ENCODE measurements at regions not wholly inside any gene's neighbourhood (a gene's known extent, or its start where the extent isn't known, plus 50 kb on each side); places are given as distances from the start of the nearest gene placed in this dataset.

DNA sequence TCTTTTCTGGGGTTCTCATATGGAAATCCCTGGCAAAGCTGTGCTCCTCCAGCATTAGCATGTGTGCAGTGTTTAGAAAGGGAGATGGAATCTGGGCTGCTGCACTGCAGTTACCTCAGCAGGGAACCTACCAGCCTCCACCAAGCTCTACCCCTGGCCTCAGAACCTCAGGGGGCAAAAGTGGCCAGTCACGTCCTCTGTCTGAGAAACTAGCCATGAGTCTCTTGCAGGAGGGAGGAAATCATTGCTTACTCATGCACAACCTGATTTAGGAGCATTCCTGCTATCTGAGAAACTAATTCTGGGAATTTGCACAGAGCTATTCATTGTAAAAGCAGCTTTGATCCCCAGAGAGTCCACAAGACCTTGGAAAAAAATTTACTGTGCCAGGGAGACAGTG, 80.6 kb upstream of the IPO9 start:
- TF ChIP-seq, protein P1, sequence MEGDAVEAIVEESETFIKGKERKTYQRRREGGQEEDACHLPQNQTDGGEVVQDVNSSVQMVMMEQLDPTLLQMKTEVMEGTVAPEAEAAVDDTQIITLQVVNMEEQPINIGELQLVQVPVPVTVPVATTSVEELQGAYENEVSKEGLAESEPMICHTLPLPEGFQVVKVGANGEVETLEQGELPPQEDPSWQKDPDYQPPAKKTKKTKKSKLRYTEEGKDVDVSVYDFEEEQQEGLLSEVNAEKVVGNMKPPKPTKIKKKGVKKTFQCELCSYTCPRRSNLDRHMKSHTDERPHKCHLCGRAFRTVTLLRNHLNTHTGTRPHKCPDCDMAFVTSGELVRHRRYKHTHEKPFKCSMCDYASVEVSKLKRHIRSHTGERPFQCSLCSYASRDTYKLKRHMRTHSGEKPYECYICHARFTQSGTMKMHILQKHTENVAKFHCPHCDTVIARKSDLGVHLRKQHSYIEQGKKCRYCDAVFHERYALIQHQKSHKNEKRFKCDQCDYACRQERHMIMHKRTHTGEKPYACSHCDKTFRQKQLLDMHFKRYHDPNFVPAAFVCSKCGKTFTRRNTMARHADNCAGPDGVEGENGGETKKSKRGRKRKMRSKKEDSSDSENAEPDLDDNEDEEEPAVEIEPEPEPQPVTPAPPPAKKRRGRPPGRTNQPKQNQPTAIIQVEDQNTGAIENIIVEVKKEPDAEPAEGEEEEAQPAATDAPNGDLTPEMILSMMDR (conservative IDR thresholded peaks at IDR 0.05): no peak
- TF ChIP-seq EZH2 (IDR thresholded peaks at IDR 0.05; ENCODE audit: low read depth): no peak
